Astrocyte of the cerebellum (primary cell): ENCODE measurements at regions not wholly inside any gene's neighbourhood (a gene's known extent, or its start where the extent isn't known, plus 50 kb on each side); places are given as distances from the start of the nearest gene placed in this dataset.

ENCODE experiments used
- DNase-seq: peaks from one replicate; pipeline ENCODE4 v3.0.0-alpha.2; 2011; ENCODE audit warnings: low read depth
- H3K4me3 ChIP-seq: 2 replicates; pipeline ENCODE4 v1.5.1; 2011; ENCODE audit warnings: mild to moderate bottlenecking, low read depth, low read length, moderate library complexity
- CTCF ChIP-seq: IDR thresholded peaks from 2 replicates; pipeline ENCODE4 v1.5.1; 2012; ENCODE audit warnings: low read length, low read depth, moderate library complexity, mild to moderate bottlenecking; ENCODE audit errors: missing control alignments
- in situ Hi-C: cut with HindIII; loops from 2 replicates; pipeline ENCODE4 v1.10.0; 2017; ENCODE audit warnings: low sequenced_read_pairs

GRCh38 chr14:65821224-65821753 lies 408.8 kb downstream of the FUT8 start:
- DNase-seq: no peak
- no peak for TF ChIP-seq CTCF
- H3K4me3 ChIP-seq: no peak overlapping the region
- in situ Hi-C loops: loop anchor here (5.0 kb wide), 3 partner anchors 54 to 414 kb away; no protein-coding TSS in a partner anchor

- in situ Hi-C loops: loop anchor here (5.0 kb wide), 3 partner anchors 57 to 417 kb away; no protein-coding TSS in a partner anchor
- peak; percentile 96 for TF ChIP-seq CTCF
- no peak overlapping the region for H3K4me3 ChIP-seq
- DNase-seq: peak; percentile 49
Observed at GRCh38 chr14:65824285-65824977, 411.9 kb downstream of the FUT8 start.

GRCh38 chr14:65824978-65825299 lies 412.4 kb downstream of the FUT8 start:
- DNase-seq: no peak
- in situ Hi-C loops: loop anchor here (5.0 kb wide), 4 partner anchors 58 to 658 kb away; no protein-coding TSS in a partner anchor
- no peak for TF ChIP-seq CTCF
- no peak overlapping the region for H3K4me3 ChIP-seq

- in situ Hi-C loops: loop anchor here (5.0 kb wide), 1 partner anchor 660 kb away; no protein-coding TSS in a partner anchor
- no peak for TF ChIP-seq CTCF
- DNase-seq: no peak
- H3K4me3 ChIP-seq: no peak overlapping the region
Observed at GRCh38 chr14:65826946-65827345, 414.4 kb downstream of the FUT8 start.

GRCh38 chr14:65827520-65827919 lies 415.0 kb downstream of the FUT8 start:
- H3K4me3 ChIP-seq: no peak overlapping the region
- no peak for DNase-seq
- no peak for TF ChIP-seq CTCF
- in situ Hi-C loops: loop anchor here (5.0 kb wide), 1 partner anchor 660 kb away; no protein-coding TSS in a partner anchor

GRCh38 chr14:65828396-65828795 lies 415.9 kb downstream of the FUT8 start:
- no peak overlapping the region for H3K4me3 ChIP-seq
- in situ Hi-C loops: loop anchor here (5.0 kb wide), 1 partner anchor 661 kb away; no protein-coding TSS in a partner anchor
- no peak for TF ChIP-seq CTCF
- no peak for DNase-seq
